H1 (cell line): ENCODE measurements at regions not wholly inside any gene's neighbourhood (a gene's known extent, or its start where the extent isn't known, plus 50 kb on each side); places are given as distances from the start of the nearest gene placed in this dataset.

Experiments
- CHD1 ChIP-seq: IDR thresholded peaks from 2 replicates; pipeline ENCODE4 v1.6.1; 2012; ENCODE audit warnings: low read depth, low read length, improper control_type of control experiment
- TF ChIP-seq, protein P1 (sequence below): fragments of 300-600 bp; sonication (generic); IDR thresholded peaks from 2 replicates; pipeline ENCODE4 v1.7.1; 2012; ENCODE audit warnings: low read length, moderate library complexity, mild to moderate bottlenecking, inconsistent platforms; ENCODE audit not compliant: insufficient replicate concordance

DNA sequence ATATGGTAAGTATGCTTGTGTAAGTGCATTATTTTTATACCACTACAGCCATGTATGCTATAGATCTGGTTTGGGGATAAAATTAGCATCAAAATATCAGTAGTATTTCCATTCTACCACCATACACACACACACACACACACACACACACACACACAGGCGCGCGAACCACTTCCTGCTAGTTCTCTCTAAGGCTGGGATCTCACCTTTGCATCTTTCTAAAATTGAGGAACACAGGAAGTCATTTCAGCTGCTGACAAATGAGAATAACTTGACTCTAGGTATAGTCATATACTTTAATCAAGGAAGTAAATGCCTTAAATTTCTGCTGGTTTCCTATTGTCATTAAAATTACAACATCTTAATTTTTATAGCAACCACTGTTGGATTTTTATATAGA lies 72.5 kb downstream of the RBM43 start (continued):
- TF ChIP-seq, protein P1, sequence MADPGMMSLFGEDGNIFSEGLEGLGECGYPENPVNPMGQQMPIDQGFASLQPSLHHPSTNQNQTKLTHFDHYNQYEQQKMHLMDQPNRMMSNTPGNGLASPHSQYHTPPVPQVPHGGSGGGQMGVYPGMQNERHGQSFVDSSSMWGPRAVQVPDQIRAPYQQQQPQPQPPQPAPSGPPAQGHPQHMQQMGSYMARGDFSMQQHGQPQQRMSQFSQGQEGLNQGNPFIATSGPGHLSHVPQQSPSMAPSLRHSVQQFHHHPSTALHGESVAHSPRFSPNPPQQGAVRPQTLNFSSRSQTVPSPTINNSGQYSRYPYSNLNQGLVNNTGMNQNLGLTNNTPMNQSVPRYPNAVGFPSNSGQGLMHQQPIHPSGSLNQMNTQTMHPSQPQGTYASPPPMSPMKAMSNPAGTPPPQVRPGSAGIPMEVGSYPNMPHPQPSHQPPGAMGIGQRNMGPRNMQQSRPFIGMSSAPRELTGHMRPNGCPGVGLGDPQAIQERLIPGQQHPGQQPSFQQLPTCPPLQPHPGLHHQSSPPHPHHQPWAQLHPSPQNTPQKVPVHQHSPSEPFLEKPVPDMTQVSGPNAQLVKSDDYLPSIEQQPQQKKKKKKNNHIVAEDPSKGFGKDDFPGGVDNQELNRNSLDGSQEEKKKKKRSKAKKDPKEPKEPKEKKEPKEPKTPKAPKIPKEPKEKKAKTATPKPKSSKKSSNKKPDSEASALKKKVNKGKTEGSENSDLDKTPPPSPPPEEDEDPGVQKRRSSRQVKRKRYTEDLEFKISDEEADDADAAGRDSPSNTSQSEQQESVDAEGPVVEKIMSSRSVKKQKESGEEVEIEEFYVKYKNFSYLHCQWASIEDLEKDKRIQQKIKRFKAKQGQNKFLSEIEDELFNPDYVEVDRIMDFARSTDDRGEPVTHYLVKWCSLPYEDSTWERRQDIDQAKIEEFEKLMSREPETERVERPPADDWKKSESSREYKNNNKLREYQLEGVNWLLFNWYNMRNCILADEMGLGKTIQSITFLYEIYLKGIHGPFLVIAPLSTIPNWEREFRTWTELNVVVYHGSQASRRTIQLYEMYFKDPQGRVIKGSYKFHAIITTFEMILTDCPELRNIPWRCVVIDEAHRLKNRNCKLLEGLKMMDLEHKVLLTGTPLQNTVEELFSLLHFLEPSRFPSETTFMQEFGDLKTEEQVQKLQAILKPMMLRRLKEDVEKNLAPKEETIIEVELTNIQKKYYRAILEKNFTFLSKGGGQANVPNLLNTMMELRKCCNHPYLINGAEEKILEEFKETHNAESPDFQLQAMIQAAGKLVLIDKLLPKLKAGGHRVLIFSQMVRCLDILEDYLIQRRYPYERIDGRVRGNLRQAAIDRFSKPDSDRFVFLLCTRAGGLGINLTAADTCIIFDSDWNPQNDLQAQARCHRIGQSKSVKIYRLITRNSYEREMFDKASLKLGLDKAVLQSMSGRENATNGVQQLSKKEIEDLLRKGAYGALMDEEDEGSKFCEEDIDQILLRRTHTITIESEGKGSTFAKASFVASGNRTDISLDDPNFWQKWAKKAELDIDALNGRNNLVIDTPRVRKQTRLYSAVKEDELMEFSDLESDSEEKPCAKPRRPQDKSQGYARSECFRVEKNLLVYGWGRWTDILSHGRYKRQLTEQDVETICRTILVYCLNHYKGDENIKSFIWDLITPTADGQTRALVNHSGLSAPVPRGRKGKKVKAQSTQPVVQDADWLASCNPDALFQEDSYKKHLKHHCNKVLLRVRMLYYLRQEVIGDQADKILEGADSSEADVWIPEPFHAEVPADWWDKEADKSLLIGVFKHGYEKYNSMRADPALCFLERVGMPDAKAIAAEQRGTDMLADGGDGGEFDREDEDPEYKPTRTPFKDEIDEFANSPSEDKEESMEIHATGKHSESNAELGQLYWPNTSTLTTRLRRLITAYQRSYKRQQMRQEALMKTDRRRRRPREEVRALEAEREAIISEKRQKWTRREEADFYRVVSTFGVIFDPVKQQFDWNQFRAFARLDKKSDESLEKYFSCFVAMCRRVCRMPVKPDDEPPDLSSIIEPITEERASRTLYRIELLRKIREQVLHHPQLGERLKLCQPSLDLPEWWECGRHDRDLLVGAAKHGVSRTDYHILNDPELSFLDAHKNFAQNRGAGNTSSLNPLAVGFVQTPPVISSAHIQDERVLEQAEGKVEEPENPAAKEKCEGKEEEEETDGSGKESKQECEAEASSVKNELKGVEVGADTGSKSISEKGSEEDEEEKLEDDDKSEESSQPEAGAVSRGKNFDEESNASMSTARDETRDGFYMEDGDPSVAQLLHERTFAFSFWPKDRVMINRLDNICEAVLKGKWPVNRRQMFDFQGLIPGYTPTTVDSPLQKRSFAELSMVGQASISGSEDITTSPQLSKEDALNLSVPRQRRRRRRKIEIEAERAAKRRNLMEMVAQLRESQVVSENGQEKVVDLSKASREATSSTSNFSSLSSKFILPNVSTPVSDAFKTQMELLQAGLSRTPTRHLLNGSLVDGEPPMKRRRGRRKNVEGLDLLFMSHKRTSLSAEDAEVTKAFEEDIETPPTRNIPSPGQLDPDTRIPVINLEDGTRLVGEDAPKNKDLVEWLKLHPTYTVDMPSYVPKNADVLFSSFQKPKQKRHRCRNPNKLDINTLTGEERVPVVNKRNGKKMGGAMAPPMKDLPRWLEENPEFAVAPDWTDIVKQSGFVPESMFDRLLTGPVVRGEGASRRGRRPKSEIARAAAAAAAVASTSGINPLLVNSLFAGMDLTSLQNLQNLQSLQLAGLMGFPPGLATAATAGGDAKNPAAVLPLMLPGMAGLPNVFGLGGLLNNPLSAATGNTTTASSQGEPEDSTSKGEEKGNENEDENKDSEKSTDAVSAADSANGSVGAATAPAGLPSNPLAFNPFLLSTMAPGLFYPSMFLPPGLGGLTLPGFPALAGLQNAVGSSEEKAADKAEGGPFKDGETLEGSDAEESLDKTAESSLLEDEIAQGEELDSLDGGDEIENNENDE = no peak
- TF ChIP-seq CHD1 = no peak
